BLaER1 (cell line): ENCODE measurements at regions not wholly inside any gene's neighbourhood (a gene's known extent, or its start where the extent isn't known, plus 50 kb on each side); places are given as distances from the start of the nearest gene placed in this dataset.

Experiments
- H3K27ac ChIP-seq: shearing (Covaris generic); formaldehyde crosslinking; 2 replicates; pipeline ENCODE4 v1.8.1; 2022
- H3K27me3 ChIP-seq: shearing (Covaris generic); formaldehyde crosslinking; 2 replicates; pipeline ENCODE4 v1.8.1; 2022
- H3K36me3 ChIP-seq: shearing (Covaris generic); formaldehyde crosslinking; 2 replicates; pipeline ENCODE4 v1.8.1; 2022
- H3K4me1 ChIP-seq: shearing (Covaris generic); formaldehyde crosslinking; 2 replicates; pipeline ENCODE4 v1.8.1; 2022
- H3K4me2 ChIP-seq: shearing (Covaris generic); formaldehyde crosslinking; 2 replicates; pipeline ENCODE4 v1.8.1; 2022
- H3K4me3 ChIP-seq: shearing (Covaris generic); formaldehyde crosslinking; 2 replicates; pipeline ENCODE4 v1.8.1; 2022
- H3K9ac ChIP-seq: shearing (Covaris generic); formaldehyde crosslinking; 2 replicates; pipeline ENCODE4 v1.8.1; 2022
- H3K9me3 ChIP-seq: shearing (Covaris generic); formaldehyde crosslinking; 2 replicates; pipeline ENCODE4 v1.8.1; 2022
- H4K20me1 ChIP-seq: shearing (Covaris generic); formaldehyde crosslinking; 2 replicates; pipeline ENCODE4 v1.8.1; 2022
- Cebpa-rat ChIP-seq: shearing (Covaris generic); IDR thresholded peaks from 2 replicates; pipeline ENCODE4 v1.8.1; 2022

GRCh38 chr7:25279705-25280104, 51.4 kb upstream of the NPVF start:
- Histone ChIP-seq H3K9ac (no peak overlapping the region), H3K4me2 (no peak overlapping the region), H3K36me3 (no peaks in the 10 kb centered on the region), H3K4me3 (no peak overlapping the region), H3K27me3 (no peaks in the 10 kb centered on the region), H3K9me3 (no peaks in the 10 kb centered on the region), H3K27ac (no peak overlapping the region), H3K4me1 (no peaks in the 10 kb centered on the region), H4K20me1 (no peaks in the 10 kb centered on the region)
- TF ChIP-seq Cebpa-rat = no peak

GRCh38 chr7:25280181-25280580, 51.9 kb upstream of the NPVF start:
- Histone ChIP-seq H3K9me3 (no peaks in the 10 kb centered on the region), H3K9ac (no peak overlapping the region), H3K4me3 (no peak overlapping the region), H3K36me3 (no peaks in the 10 kb centered on the region), H4K20me1 (no peaks in the 10 kb centered on the region), H3K27me3 (no peaks in the 10 kb centered on the region), H3K4me2 (no peak overlapping the region), H3K27ac (no peak overlapping the region), H3K4me1 (no peaks in the 10 kb centered on the region)
- no peak for TF ChIP-seq Cebpa-rat

GRCh38 chr7:25282194-25282593, 53.9 kb upstream of the NPVF start:
- H3K9ac ChIP-seq = no peak overlapping the region
- no peak overlapping the region for H3K4me2 ChIP-seq
- H3K27ac ChIP-seq = no peak overlapping the region
- H4K20me1 ChIP-seq = no peaks in the 10 kb centered on the region
- no peak for TF ChIP-seq Cebpa-rat
- H3K27me3 ChIP-seq = no peaks in the 10 kb centered on the region
- no peaks in the 10 kb centered on the region for H3K36me3 ChIP-seq
- no peak overlapping the region for H3K4me3 ChIP-seq
- H3K9me3 ChIP-seq = no peaks in the 10 kb centered on the region
- H3K4me1 ChIP-seq = no peaks in the 10 kb centered on the region

GRCh38 chr7:25286756-25287155, 58.5 kb upstream of the NPVF start:
- Histone ChIP-seq H3K27me3 (no peaks in the 10 kb centered on the region), H4K20me1 (no peaks in the 10 kb centered on the region), H3K9me3 (0 out of 2 replicates have a peak, but pooled peaks cover 6% of the 10 kb centered on the region), H3K36me3 (no peaks in the 10 kb centered on the region), H3K4me3 (no peak overlapping the region), H3K4me1 (no peaks in the 10 kb centered on the region), H3K4me2 (no peak overlapping the region), H3K9ac (no peak overlapping the region), H3K27ac (no peak overlapping the region)
- TF ChIP-seq Cebpa-rat = no peak

GRCh38 chr7:25287291-25287690, 59.0 kb upstream of the NPVF start:
- Histone ChIP-seq H3K9me3 (0 out of 2 replicates have a peak, but pooled peaks cover 6% of the 10 kb centered on the region), H3K4me2 (no peak overlapping the region), H3K36me3 (no peaks in the 10 kb centered on the region), H3K27ac (no peak overlapping the region), H3K9ac (no peak overlapping the region), H4K20me1 (no peaks in the 10 kb centered on the region), H3K27me3 (no peaks in the 10 kb centered on the region), H3K4me3 (no peak overlapping the region), H3K4me1 (no peaks in the 10 kb centered on the region)
- TF ChIP-seq Cebpa-rat = no peak

- Histone ChIP-seq H3K9ac (no peak overlapping the region), H3K9me3 (0 out of 2 replicates have a peak, but pooled peaks cover 6% of the 10 kb centered on the region), H3K27me3 (no peaks in the 10 kb centered on the region), H3K4me3 (no peak overlapping the region), H3K4me2 (no peak overlapping the region), H3K36me3 (no peaks in the 10 kb centered on the region), H4K20me1 (no peaks in the 10 kb centered on the region), H3K4me1 (no peaks in the 10 kb centered on the region), H3K27ac (no peak overlapping the region)
- TF ChIP-seq Cebpa-rat = no peak
These were observed 60.4 kb upstream of the NPVF start for GRCh38 chr7:25288556-25289307.

- H3K36me3 ChIP-seq = no peaks in the 10 kb centered on the region
- no peaks in the 10 kb centered on the region for H3K27me3 ChIP-seq
- no peak overlapping the region for H3K4me2 ChIP-seq
- H3K4me1 ChIP-seq = no peaks in the 10 kb centered on the region
- no peak overlapping the region for H3K27ac ChIP-seq
- no peak overlapping the region for H3K9ac ChIP-seq
- 0 out of 2 replicates have a peak, but pooled peaks cover 6% of the 10 kb centered on the region for H3K9me3 ChIP-seq
- H3K4me3 ChIP-seq = no peak overlapping the region
- no peak for TF ChIP-seq Cebpa-rat
- no peaks in the 10 kb centered on the region for H4K20me1 ChIP-seq
These were observed 61.2 kb upstream of the NPVF start for GRCh38 chr7:25289518-25289917.

GRCh38 chr7:25294624-25295023, 66.3 kb upstream of the NPVF start:
- Histone ChIP-seq H4K20me1 (no peaks in the 10 kb centered on the region), H3K9me3 (0 out of 2 replicates have a peak, but pooled peaks cover 6% of the 10 kb centered on the region), H3K4me1 (no peaks in the 10 kb centered on the region), H3K27ac (no peak overlapping the region), H3K4me3 (no peak overlapping the region), H3K27me3 (no peaks in the 10 kb centered on the region), H3K9ac (no peak overlapping the region), H3K4me2 (no peak overlapping the region), H3K36me3 (no peaks in the 10 kb centered on the region)
- TF ChIP-seq Cebpa-rat = no peak

GRCh38 chr7:25295387-25295786, 67.1 kb upstream of the NPVF start:
- no peak for TF ChIP-seq Cebpa-rat
- no peaks in the 10 kb centered on the region for H3K36me3 ChIP-seq
- H3K4me1 ChIP-seq = no peaks in the 10 kb centered on the region
- no peak overlapping the region for H3K4me2 ChIP-seq
- H3K27me3 ChIP-seq = no peaks in the 10 kb centered on the region
- H3K9ac ChIP-seq = no peak overlapping the region
- H3K4me3 ChIP-seq = no peak overlapping the region
- 0 out of 2 replicates have a peak, but pooled peaks cover 6% of the 10 kb centered on the region for H3K9me3 ChIP-seq
- H3K27ac ChIP-seq = no peak overlapping the region
- H4K20me1 ChIP-seq = no peaks in the 10 kb centered on the region

GRCh38 chr7:25296086-25296485, 67.8 kb upstream of the NPVF start:
- Histone ChIP-seq H4K20me1 (no peaks in the 10 kb centered on the region), H3K4me3 (no peak overlapping the region), H3K9ac (no peak overlapping the region), H3K27ac (no peak overlapping the region), H3K36me3 (no peaks in the 10 kb centered on the region), H3K9me3 (0 out of 2 replicates have a peak, but pooled peaks cover 4% of the 10 kb centered on the region), H3K4me1 (no peaks in the 10 kb centered on the region), H3K27me3 (no peaks in the 10 kb centered on the region), H3K4me2 (no peak overlapping the region)
- TF ChIP-seq Cebpa-rat = no peak
